Keratinocyte (primary cell): ENCODE measurements at regions not wholly inside any gene's neighbourhood (a gene's known extent, or its start where the extent isn't known, plus 50 kb on each side); places are given as distances from the start of the nearest gene placed in this dataset.

Experiments
- DNase-seq: peaks from one replicate; pipeline ENCODE4 v3.0.0-alpha.2; 2011; ENCODE audit warnings: low read depth, missing footprints, low spot score
- FAIRE-seq: peaks from 2 replicates; lab custom pipeline; 2011; peaks lifted over from hg19 to GRCh38; lab: Jason Lieb, UNC
- H2AFZ ChIP-seq: 2 replicates; pipeline ENCODE4 v1.6.0; 2012; ENCODE audit warnings: low read length, control low read depth, inconsistent platforms; ENCODE audit not compliant: control insufficient read depth
- H3K27ac ChIP-seq: 2 replicates; pipeline ENCODE4 v1.5.1; 2011; ENCODE audit warnings: low read length; ENCODE audit not compliant: control insufficient read depth, insufficient read depth
- H3K27me3 ChIP-seq: 3 replicates; pipeline ENCODE4 v1.6.0; 2011; ENCODE audit warnings: low read length; ENCODE audit not compliant: control insufficient read depth, insufficient read depth; ENCODE audit errors: extremely low read depth
- H3K36me3 ChIP-seq, 2 experiments: 2 replicates in 1 of 2; 3 replicates in 1 of 2; pipeline ENCODE4 v1.5.1; 2011; ENCODE audit warnings: low read length in 2 of 2, mild to moderate bottlenecking in 1 of 2; ENCODE audit not compliant: control insufficient read depth in 2 of 2, insufficient read depth in 2 of 2; ENCODE audit errors: extremely low read depth in 1 of 2
- H3K4me1 ChIP-seq: 3 replicates; pipeline ENCODE4 v1.5.1; 2011; ENCODE audit warnings: low read length; ENCODE audit not compliant: control insufficient read depth, insufficient read depth; ENCODE audit errors: extremely low read depth
- H3K4me2 ChIP-seq: 3 replicates; pipeline ENCODE4 v1.6.0; 2011; ENCODE audit warnings: low read depth, low read length; ENCODE audit not compliant: control insufficient read depth, insufficient read depth; ENCODE audit errors: extremely low read depth
- H3K4me3 ChIP-seq, 3 experiments: fragments of 200-600 bp in 1 of 3; sonication (generic) in 1 of 3; 2 replicates in 2 of 3; 3 replicates in 1 of 3; pipeline ENCODE4 v1.5.1; 2011 to 2016; ENCODE audit warnings: low read length in 3 of 3, mild to moderate bottlenecking in 3 of 3, control low read depth in 2 of 3, inconsistent platforms in 1 of 3, low read depth in 1 of 3, mixed read lengths in 1 of 3, mixed run types in 1 of 3, moderate library complexity in 1 of 3; ENCODE audit not compliant: control insufficient read depth in 2 of 3, insufficient read depth in 2 of 3; ENCODE audit errors: extremely low read depth in 1 of 3
- H3K79me2 ChIP-seq: 2 replicates; pipeline ENCODE4 v1.6.0; 2012; ENCODE audit warnings: low read length; ENCODE audit not compliant: control insufficient read depth, insufficient read depth
- H3K9ac ChIP-seq: 3 replicates; pipeline ENCODE4 v1.6.0; 2011; ENCODE audit warnings: low read length; ENCODE audit not compliant: control insufficient read depth, insufficient read depth; ENCODE audit errors: extremely low read depth
- H3K9me1 ChIP-seq: 3 replicates; pipeline ENCODE4 v1.6.0; 2011; ENCODE audit warnings: low read length; ENCODE audit not compliant: control insufficient read depth, insufficient read depth; ENCODE audit errors: extremely low read depth
- H3K9me3 ChIP-seq: 2 replicates; pipeline ENCODE4 v1.5.1; 2012; ENCODE audit warnings: low read depth, low read length; ENCODE audit not compliant: control insufficient read depth
- H4K20me1 ChIP-seq: 3 replicates; pipeline ENCODE4 v1.6.0; 2011; ENCODE audit warnings: low read length; ENCODE audit not compliant: control insufficient read depth, insufficient read depth; ENCODE audit errors: extremely low read depth
- EZH2 ChIP-seq: IDR thresholded peaks from one replicate; pipeline ENCODE4 v1.6.1; 2012; ENCODE audit warnings: inconsistent platforms, mild to moderate bottlenecking, low read length, moderate library complexity
- dilution Hi-C: fragments of 300-500 bp; cut with MboI; formaldehyde crosslinking; loops from one replicate; pipeline ENCODE4 v1.7.0; 2020; ENCODE audit warnings: low sequenced_read_pairs; ENCODE audit not compliant: extremely low pct_ligation_motif_present
- TF ChIP-seq, protein P1 (sequence below), 3 experiments: IDR thresholded peaks in 1 of 3; conservative IDR thresholded peaks in 1 of 3; optimal IDR thresholded peaks in 1 of 3; 2 replicates in 2 of 3; 3 replicates in 1 of 3; pipeline versions ENCODE3 to v1.5.1; 2011; ENCODE audit warnings: low read length in 3 of 3, mild to moderate bottlenecking in 3 of 3, moderate library complexity in 2 of 3, control low read depth in 1 of 3, inconsistent platforms in 1 of 3; ENCODE audit not compliant: insufficient read depth in 2 of 3; ENCODE audit errors: extremely low read depth in 1 of 3

GRCh38 chr1:177366091-177366490 lies 195.3 kb downstream of the BRINP2 start:
- no peak for FAIRE-seq
- no peak for TF ChIP-seq EZH2
- TF ChIP-seq, protein P1, sequence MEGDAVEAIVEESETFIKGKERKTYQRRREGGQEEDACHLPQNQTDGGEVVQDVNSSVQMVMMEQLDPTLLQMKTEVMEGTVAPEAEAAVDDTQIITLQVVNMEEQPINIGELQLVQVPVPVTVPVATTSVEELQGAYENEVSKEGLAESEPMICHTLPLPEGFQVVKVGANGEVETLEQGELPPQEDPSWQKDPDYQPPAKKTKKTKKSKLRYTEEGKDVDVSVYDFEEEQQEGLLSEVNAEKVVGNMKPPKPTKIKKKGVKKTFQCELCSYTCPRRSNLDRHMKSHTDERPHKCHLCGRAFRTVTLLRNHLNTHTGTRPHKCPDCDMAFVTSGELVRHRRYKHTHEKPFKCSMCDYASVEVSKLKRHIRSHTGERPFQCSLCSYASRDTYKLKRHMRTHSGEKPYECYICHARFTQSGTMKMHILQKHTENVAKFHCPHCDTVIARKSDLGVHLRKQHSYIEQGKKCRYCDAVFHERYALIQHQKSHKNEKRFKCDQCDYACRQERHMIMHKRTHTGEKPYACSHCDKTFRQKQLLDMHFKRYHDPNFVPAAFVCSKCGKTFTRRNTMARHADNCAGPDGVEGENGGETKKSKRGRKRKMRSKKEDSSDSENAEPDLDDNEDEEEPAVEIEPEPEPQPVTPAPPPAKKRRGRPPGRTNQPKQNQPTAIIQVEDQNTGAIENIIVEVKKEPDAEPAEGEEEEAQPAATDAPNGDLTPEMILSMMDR (optimal IDR thresholded peaks at IDR 0.05 in 1 of 3, IDR thresholded peaks at IDR 0.05 in 1 of 3, conservative IDR thresholded peaks at IDR 0.05 in 1 of 3; ENCODE audit: extremely low read depth in 1 of 3, insufficient read depth in 2 of 3, low read length in 3 of 3), result no peak
- H3K4me3 ChIP-seq, result no peak overlapping the region
- no peaks in the 10 kb centered on the region for H3K4me1 ChIP-seq
- no peaks in the 10 kb centered on the region for H3K27me3 ChIP-seq
- H3K9me3 ChIP-seq, result no peaks in the 10 kb centered on the region
- H4K20me1 ChIP-seq, result no peaks in the 10 kb centered on the region
- no peak overlapping the region for H3K9ac ChIP-seq
- H3K4me2 ChIP-seq, result no peak overlapping the region
- dilution Hi-C loops, result no loop called here
- no peak for DNase-seq
- no peak overlapping the region for H2AFZ ChIP-seq
- H3K27ac ChIP-seq, result no peak overlapping the region
- no peaks in the 10 kb centered on the region for H3K9me1 ChIP-seq
- no peaks in the 10 kb centered on the region for H3K79me2 ChIP-seq
- no peaks in the 10 kb centered on the region for H3K36me3 ChIP-seq

- Histone ChIP-seq H3K79me2 (no peaks in the 10 kb centered on the region), H3K4me3 (no peak overlapping the region), H3K27ac (no peak overlapping the region), H2AFZ (no peak overlapping the region), H3K27me3 (no peaks in the 10 kb centered on the region), H3K9me1 (no peaks in the 10 kb centered on the region), H3K4me2 (no peak overlapping the region), H3K9me3 (no peaks in the 10 kb centered on the region), H4K20me1 (no peaks in the 10 kb centered on the region), H3K36me3 (no peaks in the 10 kb centered on the region), H3K4me1 (no peaks in the 10 kb centered on the region), H3K9ac (no peak overlapping the region)
- no peak for DNase-seq
- FAIRE-seq, result no peak
- no peak for TF ChIP-seq EZH2
- TF ChIP-seq, protein P1 (optimal IDR thresholded peaks at IDR 0.05 in 1 of 3, IDR thresholded peaks at IDR 0.05 in 1 of 3, conservative IDR thresholded peaks at IDR 0.05 in 1 of 3; ENCODE audit: extremely low read depth in 1 of 3, insufficient read depth in 2 of 3, low read length in 3 of 3), result no peak
- dilution Hi-C loops, result no loop called here
These were observed 190.0 kb downstream of the BRINP2 start for GRCh38 chr1:177360791-177361190.
